ENCODE measurements at regions not wholly inside any gene's neighbourhood (a gene's known extent, or its start where the extent isn't known, plus 50 kb on each side); places are given as distances from the start of the nearest gene placed in this dataset.

DNA sequence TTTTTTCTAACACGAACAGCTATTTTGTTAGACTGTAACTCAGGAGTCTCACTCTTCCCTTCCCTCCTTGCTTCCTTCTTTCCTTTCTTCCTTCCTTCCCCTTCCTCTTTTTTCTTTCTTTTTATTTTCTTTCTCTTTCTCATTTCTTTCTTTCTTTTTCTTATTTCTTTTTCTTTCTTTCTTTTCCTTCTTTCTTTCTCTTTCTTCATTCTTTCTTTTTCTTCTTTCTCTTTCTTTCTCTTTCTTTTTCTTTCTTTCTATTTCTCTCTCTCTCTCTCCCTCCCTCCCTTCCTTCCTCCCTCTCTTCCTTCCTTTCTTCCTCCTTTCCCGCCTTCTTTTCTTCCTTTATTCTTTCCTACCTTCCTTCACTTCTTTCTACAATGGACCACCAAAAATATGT, 1443.0 kb upstream of the LRRTM3 start:
- TF ChIP-seq EZH2 (IDR thresholded peaks at IDR 0.05; ENCODE audit: low read depth, unreplicated experiment) (no peak), POLR2AphosphoS5 (IDR thresholded peaks at IDR 0.05; ENCODE audit: low read depth) (no peak), NANOG (IDR thresholded peaks at IDR 0.05; ENCODE audit: borderline replicate concordance) (no peak), EZH2phosphoT487 (IDR thresholded peaks at IDR 0.05; ENCODE audit: unreplicated experiment) (no peak), CREB1 (CRISPR knock-in tag; IDR thresholded peaks at IDR 0.05; ENCODE audit: low read depth) (no peak), ZNF114 (CRISPR knock-in tag; IDR thresholded peaks at IDR 0.05) (no peak), JUNB (IDR thresholded peaks at IDR 0.05; ENCODE audit: unreplicated experiment) (no peak)
- TF ChIP-seq, protein P1, sequence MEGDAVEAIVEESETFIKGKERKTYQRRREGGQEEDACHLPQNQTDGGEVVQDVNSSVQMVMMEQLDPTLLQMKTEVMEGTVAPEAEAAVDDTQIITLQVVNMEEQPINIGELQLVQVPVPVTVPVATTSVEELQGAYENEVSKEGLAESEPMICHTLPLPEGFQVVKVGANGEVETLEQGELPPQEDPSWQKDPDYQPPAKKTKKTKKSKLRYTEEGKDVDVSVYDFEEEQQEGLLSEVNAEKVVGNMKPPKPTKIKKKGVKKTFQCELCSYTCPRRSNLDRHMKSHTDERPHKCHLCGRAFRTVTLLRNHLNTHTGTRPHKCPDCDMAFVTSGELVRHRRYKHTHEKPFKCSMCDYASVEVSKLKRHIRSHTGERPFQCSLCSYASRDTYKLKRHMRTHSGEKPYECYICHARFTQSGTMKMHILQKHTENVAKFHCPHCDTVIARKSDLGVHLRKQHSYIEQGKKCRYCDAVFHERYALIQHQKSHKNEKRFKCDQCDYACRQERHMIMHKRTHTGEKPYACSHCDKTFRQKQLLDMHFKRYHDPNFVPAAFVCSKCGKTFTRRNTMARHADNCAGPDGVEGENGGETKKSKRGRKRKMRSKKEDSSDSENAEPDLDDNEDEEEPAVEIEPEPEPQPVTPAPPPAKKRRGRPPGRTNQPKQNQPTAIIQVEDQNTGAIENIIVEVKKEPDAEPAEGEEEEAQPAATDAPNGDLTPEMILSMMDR (conservative IDR thresholded peaks at IDR 0.05; ENCODE audit: low read depth in 2 of 2): no peak
- TF ChIP-seq, protein P2, sequence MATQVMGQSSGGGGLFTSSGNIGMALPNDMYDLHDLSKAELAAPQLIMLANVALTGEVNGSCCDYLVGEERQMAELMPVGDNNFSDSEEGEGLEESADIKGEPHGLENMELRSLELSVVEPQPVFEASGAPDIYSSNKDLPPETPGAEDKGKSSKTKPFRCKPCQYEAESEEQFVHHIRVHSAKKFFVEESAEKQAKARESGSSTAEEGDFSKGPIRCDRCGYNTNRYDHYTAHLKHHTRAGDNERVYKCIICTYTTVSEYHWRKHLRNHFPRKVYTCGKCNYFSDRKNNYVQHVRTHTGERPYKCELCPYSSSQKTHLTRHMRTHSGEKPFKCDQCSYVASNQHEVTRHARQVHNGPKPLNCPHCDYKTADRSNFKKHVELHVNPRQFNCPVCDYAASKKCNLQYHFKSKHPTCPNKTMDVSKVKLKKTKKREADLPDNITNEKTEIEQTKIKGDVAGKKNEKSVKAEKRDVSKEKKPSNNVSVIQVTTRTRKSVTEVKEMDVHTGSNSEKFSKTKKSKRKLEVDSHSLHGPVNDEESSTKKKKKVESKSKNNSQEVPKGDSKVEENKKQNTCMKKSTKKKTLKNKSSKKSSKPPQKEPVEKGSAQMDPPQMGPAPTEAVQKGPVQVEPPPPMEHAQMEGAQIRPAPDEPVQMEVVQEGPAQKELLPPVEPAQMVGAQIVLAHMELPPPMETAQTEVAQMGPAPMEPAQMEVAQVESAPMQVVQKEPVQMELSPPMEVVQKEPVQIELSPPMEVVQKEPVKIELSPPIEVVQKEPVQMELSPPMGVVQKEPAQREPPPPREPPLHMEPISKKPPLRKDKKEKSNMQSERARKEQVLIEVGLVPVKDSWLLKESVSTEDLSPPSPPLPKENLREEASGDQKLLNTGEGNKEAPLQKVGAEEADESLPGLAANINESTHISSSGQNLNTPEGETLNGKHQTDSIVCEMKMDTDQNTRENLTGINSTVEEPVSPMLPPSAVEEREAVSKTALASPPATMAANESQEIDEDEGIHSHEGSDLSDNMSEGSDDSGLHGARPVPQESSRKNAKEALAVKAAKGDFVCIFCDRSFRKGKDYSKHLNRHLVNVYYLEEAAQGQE (IDR thresholded peaks at IDR 0.05; ENCODE audit: unreplicated experiment): no peak
- TF ChIP-seq, protein P3, sequence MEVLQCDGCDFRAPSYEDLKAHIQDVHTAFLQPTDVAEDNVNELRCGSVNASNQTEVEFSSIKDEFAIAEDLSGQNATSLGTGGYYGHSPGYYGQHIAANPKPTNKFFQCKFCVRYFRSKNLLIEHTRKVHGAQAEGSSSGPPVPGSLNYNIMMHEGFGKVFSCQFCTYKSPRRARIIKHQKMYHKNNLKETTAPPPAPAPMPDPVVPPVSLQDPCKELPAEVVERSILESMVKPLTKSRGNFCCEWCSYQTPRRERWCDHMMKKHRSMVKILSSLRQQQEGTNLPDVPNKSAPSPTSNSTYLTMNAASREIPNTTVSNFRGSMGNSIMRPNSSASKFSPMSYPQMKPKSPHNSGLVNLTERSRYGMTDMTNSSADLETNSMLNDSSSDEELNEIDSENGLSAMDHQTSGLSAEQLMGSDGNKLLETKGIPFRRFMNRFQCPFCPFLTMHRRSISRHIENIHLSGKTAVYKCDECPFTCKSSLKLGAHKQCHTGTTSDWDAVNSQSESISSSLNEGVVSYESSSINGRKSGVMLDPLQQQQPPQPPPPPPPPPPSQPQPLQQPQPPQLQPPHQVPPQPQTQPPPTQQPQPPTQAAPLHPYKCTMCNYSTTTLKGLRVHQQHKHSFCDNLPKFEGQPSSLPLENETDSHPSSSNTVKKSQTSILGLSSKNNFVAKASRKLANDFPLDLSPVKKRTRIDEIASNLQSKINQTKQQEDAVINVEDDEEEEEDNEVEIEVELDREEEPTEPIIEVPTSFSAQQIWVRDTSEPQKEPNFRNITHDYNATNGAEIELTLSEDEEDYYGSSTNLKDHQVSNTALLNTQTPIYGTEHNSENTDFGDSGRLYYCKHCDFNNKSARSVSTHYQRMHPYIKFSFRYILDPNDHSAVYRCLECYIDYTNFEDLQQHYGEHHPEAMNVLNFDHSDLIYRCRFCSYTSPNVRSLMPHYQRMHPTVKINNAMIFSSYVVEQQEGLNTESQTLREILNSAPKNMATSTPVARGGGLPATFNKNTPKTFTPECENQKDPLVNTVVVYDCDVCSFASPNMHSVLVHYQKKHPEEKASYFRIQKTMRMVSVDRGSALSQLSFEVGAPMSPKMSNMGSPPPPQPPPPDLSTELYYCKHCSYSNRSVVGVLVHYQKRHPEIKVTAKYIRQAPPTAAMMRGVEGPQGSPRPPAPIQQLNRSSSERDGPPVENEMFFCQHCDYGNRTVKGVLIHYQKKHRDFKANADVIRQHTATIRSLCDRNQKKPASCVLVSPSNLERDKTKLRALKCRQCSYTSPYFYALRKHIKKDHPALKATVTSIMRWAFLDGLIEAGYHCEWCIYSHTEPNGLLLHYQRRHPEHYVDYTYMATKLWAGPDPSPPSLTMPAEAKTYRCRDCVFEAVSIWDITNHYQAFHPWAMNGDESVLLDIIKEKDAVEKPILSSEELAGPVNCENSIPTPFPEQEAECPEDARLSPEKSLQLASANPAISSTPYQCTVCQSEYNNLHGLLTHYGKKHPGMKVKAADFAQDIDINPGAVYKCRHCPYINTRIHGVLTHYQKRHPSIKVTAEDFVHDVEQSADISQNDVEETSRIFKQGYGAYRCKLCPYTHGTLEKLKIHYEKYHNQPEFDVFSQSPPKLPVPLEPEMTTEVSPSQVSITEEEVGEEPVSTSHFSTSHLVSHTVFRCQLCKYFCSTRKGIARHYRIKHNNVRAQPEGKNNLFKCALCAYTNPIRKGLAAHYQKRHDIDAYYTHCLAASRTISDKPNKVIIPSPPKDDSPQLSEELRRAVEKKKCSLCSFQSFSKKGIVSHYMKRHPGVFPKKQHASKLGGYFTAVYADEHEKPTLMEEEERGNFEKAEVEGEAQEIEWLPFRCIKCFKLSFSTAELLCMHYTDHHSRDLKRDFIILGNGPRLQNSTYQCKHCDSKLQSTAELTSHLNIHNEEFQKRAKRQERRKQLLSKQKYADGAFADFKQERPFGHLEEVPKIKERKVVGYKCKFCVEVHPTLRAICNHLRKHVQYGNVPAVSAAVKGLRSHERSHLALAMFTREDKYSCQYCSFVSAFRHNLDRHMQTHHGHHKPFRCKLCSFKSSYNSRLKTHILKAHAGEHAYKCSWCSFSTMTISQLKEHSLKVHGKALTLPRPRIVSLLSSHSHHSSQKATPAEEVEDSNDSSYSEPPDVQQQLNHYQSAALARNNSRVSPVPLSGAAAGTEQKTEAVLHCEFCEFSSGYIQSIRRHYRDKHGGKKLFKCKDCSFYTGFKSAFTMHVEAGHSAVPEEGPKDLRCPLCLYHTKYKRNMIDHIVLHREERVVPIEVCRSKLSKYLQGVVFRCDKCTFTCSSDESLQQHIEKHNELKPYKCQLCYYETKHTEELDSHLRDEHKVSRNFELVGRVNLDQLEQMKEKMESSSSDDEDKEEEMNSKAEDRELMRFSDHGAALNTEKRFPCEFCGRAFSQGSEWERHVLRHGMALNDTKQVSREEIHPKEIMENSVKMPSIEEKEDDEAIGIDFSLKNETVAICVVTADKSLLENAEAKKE (CRISPR knock-in tag; IDR thresholded peaks at IDR 0.05): no peak
- TF ChIP-seq, protein P4, sequence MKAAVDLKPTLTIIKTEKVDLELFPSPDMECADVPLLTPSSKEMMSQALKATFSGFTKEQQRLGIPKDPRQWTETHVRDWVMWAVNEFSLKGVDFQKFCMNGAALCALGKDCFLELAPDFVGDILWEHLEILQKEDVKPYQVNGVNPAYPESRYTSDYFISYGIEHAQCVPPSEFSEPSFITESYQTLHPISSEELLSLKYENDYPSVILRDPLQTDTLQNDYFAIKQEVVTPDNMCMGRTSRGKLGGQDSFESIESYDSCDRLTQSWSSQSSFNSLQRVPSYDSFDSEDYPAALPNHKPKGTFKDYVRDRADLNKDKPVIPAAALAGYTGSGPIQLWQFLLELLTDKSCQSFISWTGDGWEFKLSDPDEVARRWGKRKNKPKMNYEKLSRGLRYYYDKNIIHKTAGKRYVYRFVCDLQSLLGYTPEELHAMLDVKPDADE (IDR thresholded peaks at IDR 0.05): no peak
